Gastrocnemius medialis (tissue), 4 donors: ENCODE measurements at regions not wholly inside any gene's neighbourhood (a gene's known extent, or its start where the extent isn't known, plus 50 kb on each side); places are given as distances from the start of the nearest gene placed in this dataset.

Experiments used
- ATAC-seq, 2 donors: fragments of 150-250 bp; one replicate each; pipeline ENCODE4 v1.9.1; 2016
- DNase-seq, 2 donors: peaks; one replicate each; pipeline ENCODE4 v3.0.0-alpha.2; 2019
- H3K27ac ChIP-seq, 4 donors: fragments of 200-600 bp; sonication (generic); 1 replicate in 1 of 4; 2 replicates in 3 of 4; pipeline ENCODE4 v1.5.1; 2016 to 2018; ENCODE audit warnings: mild to moderate bottlenecking in 2 of 4, moderate library complexity in 1 of 4
- H3K27me3 ChIP-seq, 3 donors: fragments of 200-600 bp; sonication (generic) in 2 of 3; 1 replicate in 1 of 3; 2 replicates in 2 of 3; pipeline versions ENCODE4 v1.5.1 to v1.6.0; 2016 to 2019; ENCODE audit warnings: mild to moderate bottlenecking in 1 of 3, moderate library complexity in 1 of 3
- H3K36me3 ChIP-seq, 2 donors: fragments of 200-600 bp; sonication (generic) in 1 of 2; one replicate each; pipeline ENCODE4 v1.5.1; 2017 to 2018
- H3K4me1 ChIP-seq, 2 donors: fragments of 200-600 bp; sonication (generic) in 1 of 2; one replicate each; pipeline ENCODE4 v1.5.1; 2016 to 2017; ENCODE audit warnings: mild to moderate bottlenecking in 2 of 2
- H3K4me3 ChIP-seq, 4 donors: fragments of 200-600 bp; sonication (generic) in 3 of 4; 1 replicate in 1 of 4; 2 replicates in 3 of 4; pipeline ENCODE4 v1.5.1; 2016 to 2019; ENCODE audit warnings: mild to moderate bottlenecking in 2 of 4
- H3K9me3 ChIP-seq, 3 donors: fragments of 200-600 bp; sonication (generic) in 2 of 3; 1 replicate in 1 of 3; 2 replicates in 2 of 3; pipeline ENCODE4 v1.5.1; 2016 to 2019
- POLR2A ChIP-seq, 2 donors: fragments of 450-650 bp; IDR thresholded peaks; one replicate each; pipeline ENCODE4 v1.6.1; 2017; ENCODE audit warnings: antibody characterized with exemption in 2 of 2, mild to moderate bottlenecking in 2 of 2, moderate library complexity in 2 of 2
- in situ Hi-C, 4 donors: fragments of 200-750 bp; cut with MboI; loops; one replicate each; pipeline versions ENCODE4 v1.15.0 to v1.8.0; 2017; ENCODE audit warnings: low sequenced_read_pairs in 4 of 4
- intact Hi-C: fragments of 100-400 bp; cut with DNase I; formaldehyde crosslinking; loops from one replicate; pipeline ENCODE4 v1.15.1; 2023; ENCODE audit warnings: low total_unique reads
- TF ChIP-seq, protein P1 (sequence below), 5 experiments: fragments of 450-650 bp in 3 of 5; fragments of 200-600 bp in 2 of 5; sonication (generic) in 2 of 5; IDR thresholded peaks in 4 of 5; conservative IDR thresholded peaks in 1 of 5; 1 replicate in 4 of 5; 2 replicates in 1 of 5; pipeline ENCODE4 v1.5.1; 2016 to 2019; ENCODE audit warnings: antibody characterized with exemption in 5 of 5, mild to moderate bottlenecking in 3 of 5, moderate library complexity in 3 of 5

DNA sequence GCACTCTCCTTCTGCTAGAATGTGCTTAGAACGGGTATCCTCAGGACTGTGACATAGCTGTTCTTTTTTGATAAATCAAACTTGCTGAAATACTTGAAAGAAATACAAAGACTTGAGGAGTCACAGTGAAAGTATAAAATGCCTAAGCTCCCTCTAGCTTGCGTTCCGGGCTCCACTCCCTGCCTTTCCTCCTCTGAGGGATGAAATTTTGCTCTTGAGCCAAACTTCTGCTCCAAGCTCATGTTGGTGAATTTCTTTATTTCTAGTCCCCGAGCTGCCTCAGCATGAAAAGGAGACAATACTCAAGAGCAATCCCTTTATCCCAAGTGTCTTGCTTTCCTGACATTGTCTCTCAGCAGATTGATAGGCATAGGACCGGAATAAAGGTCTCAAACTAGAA is 499.6 kb upstream of the ADARB2 start:
- Histone ChIP-seq H3K27ac (no peak overlapping the region), H3K36me3 (no peaks in the 10 kb centered on the region), H3K27me3 (no peaks in the 10 kb centered on the region), H3K9me3 (no peaks in the 10 kb centered on the region), H3K4me3 (no peak overlapping the region), H3K4me1 (no peaks in the 10 kb centered on the region)
- in situ Hi-C loops: no loop called here
- no peak for DNase-seq
- TF ChIP-seq, protein P1, sequence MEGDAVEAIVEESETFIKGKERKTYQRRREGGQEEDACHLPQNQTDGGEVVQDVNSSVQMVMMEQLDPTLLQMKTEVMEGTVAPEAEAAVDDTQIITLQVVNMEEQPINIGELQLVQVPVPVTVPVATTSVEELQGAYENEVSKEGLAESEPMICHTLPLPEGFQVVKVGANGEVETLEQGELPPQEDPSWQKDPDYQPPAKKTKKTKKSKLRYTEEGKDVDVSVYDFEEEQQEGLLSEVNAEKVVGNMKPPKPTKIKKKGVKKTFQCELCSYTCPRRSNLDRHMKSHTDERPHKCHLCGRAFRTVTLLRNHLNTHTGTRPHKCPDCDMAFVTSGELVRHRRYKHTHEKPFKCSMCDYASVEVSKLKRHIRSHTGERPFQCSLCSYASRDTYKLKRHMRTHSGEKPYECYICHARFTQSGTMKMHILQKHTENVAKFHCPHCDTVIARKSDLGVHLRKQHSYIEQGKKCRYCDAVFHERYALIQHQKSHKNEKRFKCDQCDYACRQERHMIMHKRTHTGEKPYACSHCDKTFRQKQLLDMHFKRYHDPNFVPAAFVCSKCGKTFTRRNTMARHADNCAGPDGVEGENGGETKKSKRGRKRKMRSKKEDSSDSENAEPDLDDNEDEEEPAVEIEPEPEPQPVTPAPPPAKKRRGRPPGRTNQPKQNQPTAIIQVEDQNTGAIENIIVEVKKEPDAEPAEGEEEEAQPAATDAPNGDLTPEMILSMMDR (IDR thresholded peaks at IDR 0.05 in 4 of 5, conservative IDR thresholded peaks at IDR 0.05 in 1 of 5): no peak
- no peak for TF ChIP-seq POLR2A (IDR thresholded peaks at IDR 0.05)
- intact Hi-C loops: no loop called here
- no peak for ATAC-seq

DNA sequence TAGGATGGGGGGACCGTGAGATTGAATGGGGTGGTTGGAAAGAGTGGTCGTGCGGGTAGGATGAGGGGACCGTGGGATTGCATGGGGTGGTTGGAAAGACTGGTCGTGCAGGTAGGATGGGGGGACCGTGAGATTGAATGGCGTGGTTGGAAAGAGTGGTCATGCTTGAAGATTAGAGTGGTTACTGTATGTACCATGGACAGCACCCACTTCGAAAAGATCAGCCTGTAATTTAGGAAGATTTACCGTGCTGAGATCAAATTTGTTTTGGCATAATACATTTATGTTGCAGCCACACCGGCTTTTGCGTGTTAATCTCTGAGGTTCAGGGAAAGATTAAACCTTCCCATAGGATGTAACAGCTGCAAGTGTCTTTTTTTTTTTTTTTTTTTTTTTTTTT is 495.2 kb upstream of the ADARB2 start:
- in situ Hi-C loops: no loop called here
- ATAC-seq: no peak

DNA sequence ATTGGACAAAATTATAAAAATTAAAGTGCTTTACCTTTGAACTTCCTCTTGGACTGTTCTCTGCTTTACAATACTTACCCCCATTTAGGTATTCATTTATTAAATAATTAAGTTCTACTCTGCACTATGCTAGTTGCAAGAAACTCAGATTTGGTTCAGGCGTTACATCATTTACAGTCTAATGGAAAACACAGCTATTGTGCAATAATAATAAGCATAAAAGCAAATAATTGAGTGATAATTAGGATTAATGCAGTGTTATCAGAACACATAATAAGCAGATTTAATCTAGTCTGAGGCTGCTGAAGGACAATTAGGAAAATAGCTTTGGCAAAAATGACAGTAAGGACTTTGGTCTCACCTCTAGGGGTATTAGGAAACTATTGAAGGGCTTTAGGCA is 493.2 kb upstream of the ADARB2 start:
- no peak for ATAC-seq

More for the DNA sequence above, 495.2 kb upstream of the ADARB2 start:
- Histone ChIP-seq H3K27ac (no peak overlapping the region), H3K4me1 (no peaks in the 10 kb centered on the region), H3K36me3 (no peaks in the 10 kb centered on the region), H3K9me3 (no peaks in the 10 kb centered on the region), H3K27me3 (no peaks in the 10 kb centered on the region), H3K4me3 (no peak overlapping the region)
- no peak for TF ChIP-seq POLR2A (IDR thresholded peaks at IDR 0.05)
- TF ChIP-seq, protein P1 (IDR thresholded peaks at IDR 0.05 in 4 of 5, conservative IDR thresholded peaks at IDR 0.05 in 1 of 5): no peak
- no peak for DNase-seq
- intact Hi-C loops: no loop called here

DNA sequence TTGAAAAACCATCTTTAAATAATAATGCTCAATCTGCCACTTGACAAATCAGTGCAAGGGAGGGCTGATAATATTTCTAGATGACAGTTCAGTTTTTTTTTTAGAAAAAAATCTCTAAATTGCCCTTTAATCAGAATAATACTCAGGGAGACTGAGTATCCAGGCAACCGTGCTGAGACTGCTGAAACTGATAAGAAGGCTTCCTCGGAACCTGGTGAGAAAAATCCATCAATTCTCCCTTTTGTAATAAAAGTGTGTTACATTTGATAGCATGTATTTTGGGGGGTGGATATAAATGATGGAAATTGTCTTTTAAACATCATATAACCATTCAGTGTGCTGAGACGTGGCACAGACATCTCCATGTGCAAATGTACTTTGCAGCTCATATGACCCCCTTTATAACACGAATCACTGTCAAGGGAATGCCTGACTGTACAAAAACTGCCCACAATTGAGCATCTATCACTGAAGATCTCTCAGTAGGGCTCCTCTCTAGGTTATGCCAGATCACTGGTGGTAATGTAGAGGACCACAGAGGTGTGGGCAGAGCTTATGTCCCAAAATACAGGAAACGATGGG is 491.1 kb upstream of the ADARB2 start:
- Histone ChIP-seq H3K27ac (no peak overlapping the region), H3K4me1 (no peaks in the 10 kb centered on the region), H3K27me3 (no peaks in the 10 kb centered on the region), H3K36me3 (no peaks in the 10 kb centered on the region), H3K9me3 (no peaks in the 10 kb centered on the region), H3K4me3 (no peak overlapping the region)
- intact Hi-C loops: no loop called here
- no peak for DNase-seq
- ATAC-seq: no peak
- TF ChIP-seq, protein P1 (IDR thresholded peaks at IDR 0.05 in 4 of 5, conservative IDR thresholded peaks at IDR 0.05 in 1 of 5): no peak
- TF ChIP-seq POLR2A (IDR thresholded peaks at IDR 0.05): no peak
- in situ Hi-C loops: no loop called here

More for the DNA sequence above, 493.2 kb upstream of the ADARB2 start:
- no peak for DNase-seq
- in situ Hi-C loops (no loop called here), intact Hi-C loops (no loop called here)
- H3K27ac ChIP-seq: no peak overlapping the region
- no peaks in the 10 kb centered on the region for H3K4me1 ChIP-seq
- no peak overlapping the region for H3K4me3 ChIP-seq
- no peak for TF ChIP-seq POLR2A (IDR thresholded peaks at IDR 0.05)
- TF ChIP-seq, protein P1 (IDR thresholded peaks at IDR 0.05 in 4 of 5, conservative IDR thresholded peaks at IDR 0.05 in 1 of 5): no peak
- no peaks in the 10 kb centered on the region for H3K36me3 ChIP-seq
- no peaks in the 10 kb centered on the region for H3K9me3 ChIP-seq
- H3K27me3 ChIP-seq: no peaks in the 10 kb centered on the region

DNA sequence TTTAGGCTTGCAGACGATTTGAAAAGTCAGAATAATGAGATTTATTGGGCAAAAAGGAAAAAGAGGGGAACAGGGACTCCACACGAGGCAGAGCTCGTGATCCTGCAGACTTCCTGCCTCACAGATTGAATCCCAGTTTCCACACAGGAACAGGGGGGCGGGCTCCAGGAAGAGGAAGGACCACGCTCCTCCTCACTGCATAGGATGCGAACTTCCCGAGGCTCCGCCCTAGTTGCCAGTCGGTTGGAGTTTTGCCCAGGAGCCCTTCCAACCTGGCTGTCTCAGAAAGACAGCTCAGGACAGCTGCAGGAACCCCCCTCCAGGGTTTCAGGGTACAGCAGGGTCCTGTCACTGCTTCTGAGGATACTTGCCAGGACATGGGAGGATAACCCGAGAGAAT is 488.3 kb upstream of the ADARB2 start:
- ATAC-seq (no peak), DNase-seq (no peak)
- no peak overlapping the region for H3K4me3 ChIP-seq
- H3K4me1 ChIP-seq: no peaks in the 10 kb centered on the region
- no peaks in the 10 kb centered on the region for H3K27me3 ChIP-seq
- no peak overlapping the region for H3K27ac ChIP-seq
- in situ Hi-C loops: no loop called here
- intact Hi-C loops: no loop called here
- TF ChIP-seq, protein P1 (IDR thresholded peaks at IDR 0.05 in 4 of 5, conservative IDR thresholded peaks at IDR 0.05 in 1 of 5): no peak
- no peak for TF ChIP-seq POLR2A (IDR thresholded peaks at IDR 0.05)
- H3K36me3 ChIP-seq: no peaks in the 10 kb centered on the region
- no peaks in the 10 kb centered on the region for H3K9me3 ChIP-seq
